Right lobe of liver (tissue), 4 donors: ENCODE measurements at regions not wholly inside any gene's neighbourhood (a gene's known extent, or its start where the extent isn't known, plus 50 kb on each side); places are given as distances from the start of the nearest gene placed in this dataset.

ENCODE experiments used
- POLR2A ChIP-seq: fragments of 450-650 bp; IDR thresholded peaks from one replicate; pipeline ENCODE4 v1.6.1; 2017; ENCODE audit warnings: antibody characterized with exemption, mild to moderate bottlenecking
- TF ChIP-seq, protein P1 (sequence below), 4 donors: fragments of 200-600 bp in 3 of 4; fragments of 450-650 bp in 1 of 4; IDR thresholded peaks; one replicate each; pipeline versions ENCODE4 v1.5.1 to v1.8.0; 2016 to 2022; ENCODE audit warnings: antibody characterized with exemption in 4 of 4, mild to moderate bottlenecking in 2 of 4
- donor health status: DM: no; HTN: no; CAD: no.
- donor health status: DM: no; HTN: no; CAD: no.
- donor health status: DM: no; HTN: yes; CAD: no.

DNA sequence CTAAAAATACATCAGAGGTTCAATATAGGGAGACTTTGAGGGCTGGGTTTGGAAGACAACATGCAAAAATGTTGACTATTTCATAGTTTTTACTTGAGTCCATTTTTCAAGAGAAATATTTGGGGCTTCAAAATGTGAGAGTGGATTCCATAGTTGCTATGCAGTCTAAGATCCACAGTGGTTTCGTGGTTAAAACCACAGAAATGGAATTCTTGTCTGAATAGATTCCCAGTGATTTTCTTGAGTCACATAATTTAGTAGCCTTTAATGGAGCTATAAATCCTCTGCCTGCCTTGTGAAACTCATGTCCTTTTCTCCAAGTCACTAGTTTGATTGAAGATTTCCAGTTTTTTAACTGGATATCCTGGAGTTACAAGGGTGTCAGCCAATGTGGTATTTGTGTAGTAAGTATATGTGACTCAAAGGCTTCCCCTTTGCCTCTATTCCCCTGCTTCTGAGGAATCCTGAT, 94.7 kb upstream of the RBMS3 start:
- TF ChIP-seq, protein P1, sequence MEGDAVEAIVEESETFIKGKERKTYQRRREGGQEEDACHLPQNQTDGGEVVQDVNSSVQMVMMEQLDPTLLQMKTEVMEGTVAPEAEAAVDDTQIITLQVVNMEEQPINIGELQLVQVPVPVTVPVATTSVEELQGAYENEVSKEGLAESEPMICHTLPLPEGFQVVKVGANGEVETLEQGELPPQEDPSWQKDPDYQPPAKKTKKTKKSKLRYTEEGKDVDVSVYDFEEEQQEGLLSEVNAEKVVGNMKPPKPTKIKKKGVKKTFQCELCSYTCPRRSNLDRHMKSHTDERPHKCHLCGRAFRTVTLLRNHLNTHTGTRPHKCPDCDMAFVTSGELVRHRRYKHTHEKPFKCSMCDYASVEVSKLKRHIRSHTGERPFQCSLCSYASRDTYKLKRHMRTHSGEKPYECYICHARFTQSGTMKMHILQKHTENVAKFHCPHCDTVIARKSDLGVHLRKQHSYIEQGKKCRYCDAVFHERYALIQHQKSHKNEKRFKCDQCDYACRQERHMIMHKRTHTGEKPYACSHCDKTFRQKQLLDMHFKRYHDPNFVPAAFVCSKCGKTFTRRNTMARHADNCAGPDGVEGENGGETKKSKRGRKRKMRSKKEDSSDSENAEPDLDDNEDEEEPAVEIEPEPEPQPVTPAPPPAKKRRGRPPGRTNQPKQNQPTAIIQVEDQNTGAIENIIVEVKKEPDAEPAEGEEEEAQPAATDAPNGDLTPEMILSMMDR (IDR thresholded peaks at IDR 0.05): no peak
- TF ChIP-seq POLR2A: no peak
